ENCODE measurements at regions not wholly inside any gene's neighbourhood (a gene's known extent, or its start where the extent isn't known, plus 50 kb on each side); places are given as distances from the start of the nearest gene placed in this dataset.
A peak's percentile ranks its signal among the peaks of the same experiment; 100 is the strongest.
"Not testable (repeated sequence)": the region's sequence is repeated elsewhere in the genome, so short reads cannot be mapped to it uniquely, and the experiment has no call there.

DNA sequence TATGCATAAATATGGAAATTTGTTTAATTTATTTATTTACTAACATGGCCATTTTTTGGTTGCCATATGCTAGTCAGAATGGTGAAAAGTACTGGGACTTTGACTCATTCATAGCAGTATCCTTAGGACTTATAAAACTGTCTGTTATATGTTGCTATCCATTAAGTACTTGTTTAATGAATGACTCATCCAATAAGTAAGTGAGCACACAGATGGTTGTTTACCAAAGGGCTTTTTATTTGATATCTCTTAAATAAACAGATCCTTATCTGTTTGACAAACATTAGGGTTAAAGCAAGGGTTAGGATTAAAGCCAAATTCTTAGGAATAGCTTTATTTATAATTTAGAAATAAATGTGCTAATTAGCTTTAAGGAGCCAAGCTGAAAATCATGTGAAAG is 183.4 kb downstream of the FBXO4 start:
- no peak overlapping the region for H3K4me3 ChIP-seq (ENCODE audit: control insufficient read depth, low read depth, low read length)
- DNase-seq (ENCODE audit: low read depth) = peak; percentile 1
- TF ChIP-seq, protein P1, sequence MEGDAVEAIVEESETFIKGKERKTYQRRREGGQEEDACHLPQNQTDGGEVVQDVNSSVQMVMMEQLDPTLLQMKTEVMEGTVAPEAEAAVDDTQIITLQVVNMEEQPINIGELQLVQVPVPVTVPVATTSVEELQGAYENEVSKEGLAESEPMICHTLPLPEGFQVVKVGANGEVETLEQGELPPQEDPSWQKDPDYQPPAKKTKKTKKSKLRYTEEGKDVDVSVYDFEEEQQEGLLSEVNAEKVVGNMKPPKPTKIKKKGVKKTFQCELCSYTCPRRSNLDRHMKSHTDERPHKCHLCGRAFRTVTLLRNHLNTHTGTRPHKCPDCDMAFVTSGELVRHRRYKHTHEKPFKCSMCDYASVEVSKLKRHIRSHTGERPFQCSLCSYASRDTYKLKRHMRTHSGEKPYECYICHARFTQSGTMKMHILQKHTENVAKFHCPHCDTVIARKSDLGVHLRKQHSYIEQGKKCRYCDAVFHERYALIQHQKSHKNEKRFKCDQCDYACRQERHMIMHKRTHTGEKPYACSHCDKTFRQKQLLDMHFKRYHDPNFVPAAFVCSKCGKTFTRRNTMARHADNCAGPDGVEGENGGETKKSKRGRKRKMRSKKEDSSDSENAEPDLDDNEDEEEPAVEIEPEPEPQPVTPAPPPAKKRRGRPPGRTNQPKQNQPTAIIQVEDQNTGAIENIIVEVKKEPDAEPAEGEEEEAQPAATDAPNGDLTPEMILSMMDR (conservative IDR thresholded peaks at IDR 0.05; ENCODE audit: control insufficient read depth, insufficient read depth, low read depth, low read length) = no peak

DNA sequence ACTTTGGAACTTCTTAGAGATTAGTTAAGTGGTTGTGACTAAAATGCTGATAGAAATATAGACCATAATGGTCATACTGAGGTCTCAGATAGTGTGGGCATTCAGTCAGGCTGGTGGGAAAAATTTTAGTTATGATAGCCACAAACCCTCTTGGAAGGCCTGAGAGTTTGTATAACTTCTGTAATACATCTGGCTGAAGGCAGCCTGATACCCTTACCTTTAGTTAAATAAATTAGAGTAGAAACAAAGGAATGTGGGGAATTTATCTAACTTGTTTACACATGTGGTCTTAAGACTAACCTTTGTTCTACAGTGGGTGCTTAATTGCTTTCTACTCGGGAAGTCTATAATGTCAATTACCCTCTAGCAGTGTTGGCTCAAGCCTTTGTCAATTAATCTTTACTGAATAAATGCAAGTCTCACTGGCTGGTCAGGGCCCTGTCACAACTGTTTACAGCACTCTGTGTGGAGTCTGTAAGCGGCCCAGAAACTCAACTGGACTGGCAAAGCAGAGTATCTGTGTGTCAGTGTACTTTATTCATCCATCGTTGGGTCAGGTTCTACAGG is 184.0 kb downstream of the FBXO4 start:
- TF ChIP-seq, protein P1 (conservative IDR thresholded peaks at IDR 0.05; ENCODE audit: control insufficient read depth, insufficient read depth, low read depth, low read length) = no peak
- no peak for DNase-seq (ENCODE audit: low read depth)
- no peak overlapping the region for H3K4me3 ChIP-seq (ENCODE audit: control insufficient read depth, low read depth, low read length)

DNA sequence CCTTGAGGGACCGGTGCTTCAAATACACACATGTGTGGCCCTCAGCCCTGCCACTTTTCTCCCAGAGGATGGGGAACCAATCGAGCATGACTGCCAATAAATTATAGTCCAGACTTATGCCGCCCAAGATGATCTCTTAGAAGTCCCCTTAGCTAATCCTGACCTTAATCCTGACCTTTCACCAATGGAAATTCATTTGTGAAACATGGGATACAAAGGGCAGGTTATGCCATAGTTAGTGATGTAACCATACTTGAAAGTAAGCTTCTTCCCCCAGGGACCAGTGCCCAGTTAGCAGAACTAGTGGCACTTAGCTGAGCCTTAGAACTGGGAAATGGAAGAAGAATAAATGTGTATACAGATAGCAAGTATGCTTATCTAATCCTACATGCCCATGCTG is 190.6 kb downstream of the FBXO4 start:
- DNase-seq (ENCODE audit: low read depth); H3K4me3 ChIP-seq (ENCODE audit: control insufficient read depth, low read depth, low read length): not testable (repeated sequence)

DNA sequence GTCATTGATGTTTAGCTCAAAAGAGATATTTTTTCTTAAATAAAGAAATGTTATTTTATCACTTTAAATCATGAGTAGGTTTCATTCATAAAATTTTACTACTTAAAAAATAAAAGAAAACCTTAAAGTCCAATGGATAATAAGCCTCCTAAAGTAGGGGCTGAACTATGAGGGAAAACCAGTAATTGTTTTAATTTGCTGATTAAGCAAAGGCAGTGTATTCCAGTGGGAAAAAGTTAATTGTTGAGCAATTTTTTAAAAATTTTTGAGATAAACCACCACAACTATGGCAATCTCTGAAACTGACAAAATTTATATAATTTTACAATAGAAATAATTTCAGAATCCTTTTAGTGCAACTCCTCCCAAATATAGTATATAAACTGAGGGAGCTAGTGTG is 195.0 kb downstream of the FBXO4 start:
- DNase-seq (ENCODE audit: low read depth) = no peak
- H3K4me3 ChIP-seq (ENCODE audit: control insufficient read depth, low read depth, low read length) = no peak overlapping the region
- TF ChIP-seq, protein P1 (conservative IDR thresholded peaks at IDR 0.05; ENCODE audit: control insufficient read depth, insufficient read depth, low read depth, low read length) = no peak

DNA sequence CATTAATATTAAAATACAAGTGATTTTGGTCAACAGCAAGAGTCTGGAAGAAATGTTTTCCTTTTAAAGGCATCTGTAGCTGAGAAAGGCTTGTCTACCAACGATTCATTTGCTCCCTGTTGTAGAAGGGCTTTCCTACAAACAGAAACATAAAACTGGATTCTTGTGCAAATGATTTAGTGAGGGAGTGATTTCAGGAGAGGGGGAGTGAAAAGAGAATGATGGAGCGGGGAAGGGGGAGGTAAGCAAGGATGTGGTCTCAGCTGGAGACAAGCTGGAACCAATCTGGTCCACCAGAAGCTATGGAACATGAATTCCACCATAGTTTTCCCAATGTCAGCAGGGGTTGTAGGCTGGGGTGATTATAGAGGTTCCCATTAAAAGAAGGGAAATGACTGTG is 196.3 kb downstream of the FBXO4 start:
- DNase-seq (ENCODE audit: low read depth) = no peak
- TF ChIP-seq, protein P1 (conservative IDR thresholded peaks at IDR 0.05; ENCODE audit: control insufficient read depth, insufficient read depth, low read depth, low read length) = no peak

DNA sequence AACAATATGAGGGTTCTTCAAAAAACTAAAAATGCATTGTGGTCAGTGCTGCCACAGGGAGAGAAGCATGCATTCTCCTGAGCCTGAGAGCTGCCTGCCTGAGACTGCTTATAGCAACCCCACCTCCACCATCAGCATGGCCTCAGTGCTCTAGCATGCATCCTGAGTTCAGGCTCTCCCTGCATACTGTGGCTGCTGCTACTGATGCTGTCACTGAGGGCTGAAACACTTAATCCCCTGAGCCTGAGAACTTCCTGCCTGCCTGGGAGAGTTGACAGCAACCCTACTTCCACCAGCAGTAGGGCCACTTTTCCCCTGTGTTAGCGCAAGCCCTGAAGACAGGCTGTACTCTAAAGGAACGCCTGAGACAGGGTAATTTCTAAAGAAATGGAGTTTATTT is 206.0 kb downstream of the FBXO4 start:
- TF ChIP-seq, protein P1 (conservative IDR thresholded peaks at IDR 0.05; ENCODE audit: control insufficient read depth, insufficient read depth, low read depth, low read length) = no peak
- no peak overlapping the region for H3K4me3 ChIP-seq (ENCODE audit: control insufficient read depth, low read depth, low read length)
- no peak for DNase-seq (ENCODE audit: low read depth)

More for the DNA sequence above, 196.3 kb downstream of the FBXO4 start:
- no peak overlapping the region for H3K4me3 ChIP-seq (ENCODE audit: control insufficient read depth, low read depth, low read length)

DNA sequence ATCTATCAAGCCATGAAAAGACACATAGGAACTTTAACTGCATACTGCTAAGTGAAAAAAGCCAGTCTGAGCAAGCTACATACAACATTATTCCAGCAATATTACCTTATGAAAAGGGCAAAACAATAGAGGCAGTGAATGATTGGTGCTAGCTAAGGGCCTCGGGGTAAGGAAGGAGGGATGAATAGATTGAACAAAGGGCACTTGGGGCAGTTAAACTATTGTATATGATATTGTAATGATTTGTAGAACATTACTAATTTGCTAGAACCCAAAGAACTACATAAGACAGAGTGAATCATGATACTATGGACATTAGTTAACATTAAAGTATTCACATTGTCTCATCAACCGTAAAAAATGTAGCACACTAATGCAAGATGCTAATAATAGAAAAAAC is 218.3 kb downstream of the FBXO4 start:
- DNase-seq (ENCODE audit: low read depth) = peak; percentile 6
- TF ChIP-seq, protein P1 (conservative IDR thresholded peaks at IDR 0.05; ENCODE audit: control insufficient read depth, insufficient read depth, low read depth, low read length) = no peak
- H3K4me3 ChIP-seq (ENCODE audit: control insufficient read depth, low read depth, low read length) = no peak overlapping the region

All from fibroblast of mammary gland (primary cell).